ENCODE measurements at regions not wholly inside any gene's neighbourhood (a gene's known extent, or its start where the extent isn't known, plus 50 kb on each side); places are given as distances from the start of the nearest gene placed in this dataset.

- TF ChIP-seq BHLHE40 (IDR thresholded peaks at IDR 0.05; ENCODE audit: borderline replicate concordance) (no peak), CTBP1 (IDR thresholded peaks at IDR 0.05; ENCODE audit: borderline replicate concordance) (no peak), TARDBP (IDR thresholded peaks at IDR 0.05) (no peak), FOXM1 (IDR thresholded peaks at IDR 0.05; ENCODE audit: borderline replicate concordance) (no peak), FOXK2 (IDR thresholded peaks at IDR 0.05) (no peak), SP1 (IDR thresholded peaks at IDR 0.05) (no peak), SUZ12 (IDR thresholded peaks at IDR 0.05) (no peak), PKNOX1 (IDR thresholded peaks at IDR 0.05) (no peak), ARNT (IDR thresholded peaks at IDR 0.05) (no peak), FOXA1 (IDR thresholded peaks at IDR 0.05) (no peak), NFRKB (IDR thresholded peaks at IDR 0.05) (no peak), L3MBTL2 (conservative IDR thresholded peaks at IDR 0.05) (no peak), ZNF384 (IDR thresholded peaks at IDR 0.05) (no peak), HDGF (IDR thresholded peaks at IDR 0.05; ENCODE audit: borderline replicate concordance) (no peak)
These were observed 197.5 kb upstream of the FLRT2 start for GRCh38 chr14:85332401-85332800.
